Activated CD8-positive, alpha-beta T cell treated with anti-CD3 and anti-CD28 coated beads for 36 hours (primary cell): ENCODE measurements at regions not wholly inside any gene's neighbourhood (a gene's known extent, or its start where the extent isn't known, plus 50 kb on each side); places are given as distances from the start of the nearest gene placed in this dataset.

ENCODE experiments used
- ATAC-seq: fragments of 200-7000 bp; cut with Tn5 transposase; one replicate; pipeline ENCODE4 v1.10.0; 2021; ENCODE audit warnings: mild to moderate bottlenecking, moderate library complexity
- CTCF ChIA-PET: fragments of 350-600 bp; sonication (Branson Sonifier 250); formaldehyde crosslinking; loops from one replicate; lab custom pipeline; 2021; ENCODE audit warnings: antibody characterized with exemption; lab: Charles Lee
- POLR2A ChIA-PET: fragments of 350-600 bp; sonication (Branson Sonifier 250); formaldehyde crosslinking; loops from one replicate; lab custom pipeline; 2021; ENCODE audit warnings: antibody characterized with exemption; lab: Charles Lee
- DNase-seq: peaks from one replicate; pipeline ENCODE4 v3.0.0-alpha.2; 2020
- H3K27ac Mint-ChIP-seq: one replicate; pipeline ENCODE4 v1.8.0; 2021; ENCODE audit warnings: mild to moderate bottlenecking, mixed read lengths
- H3K27me3 Mint-ChIP-seq: one replicate; pipeline ENCODE4 v1.8.0; 2021; ENCODE audit warnings: mixed read lengths
- H3K36me3 Mint-ChIP-seq: one replicate; pipeline ENCODE4 v1.8.0; 2021; ENCODE audit warnings: low read depth, mixed read lengths
- H3K4me1 Mint-ChIP-seq: one replicate; pipeline ENCODE4 v1.8.0; 2021; ENCODE audit warnings: low read depth, mixed read lengths
- H3K4me3 Mint-ChIP-seq: one replicate; pipeline ENCODE4 v1.8.0; 2021; ENCODE audit warnings: mild to moderate bottlenecking, moderate library complexity, mixed read lengths
- H3K9me3 Mint-ChIP-seq: one replicate; pipeline ENCODE4 v1.8.0; 2021; ENCODE audit warnings: mixed read lengths
- CTCF ChIP-seq: fragments of 200-600 bp; IDR thresholded peaks from one replicate; pipeline ENCODE4 v1.8.0; 2022; ENCODE audit warnings: antibody characterized with exemption, mild to moderate bottlenecking
- intact Hi-C: fragments of 100-400 bp; cut with micrococcal nuclease; formaldehyde crosslinking; loops from one replicate; pipeline ENCODE4 v1.10.0; 2022

GRCh38 chr6:156519940-156520339 lies 257.2 kb upstream of the ARID1B start:
- Mint-ChIP-seq H3K9me3 (peaks cover 5% of the 10 kb centered on the region), H3K27me3 (peaks cover 2% of the 10 kb centered on the region), H3K36me3 (no peaks in the 10 kb centered on the region), H3K27ac (no peak overlapping the region), H3K4me1 (no peaks in the 10 kb centered on the region), H3K4me3 (no peak overlapping the region)
- POLR2A ChIA-PET = no interaction called here
- DNase-seq (no peak), ATAC-seq (no peak)
- CTCF ChIA-PET = no interaction called here
- TF ChIP-seq CTCF = no peak
- intact Hi-C loops = no loop called here

GRCh38 chr6:156517088-156517487 lies 260.1 kb upstream of the ARID1B start:
- CTCF ChIA-PET = no interaction called here
- no peak for DNase-seq
- peaks cover 4% of the 10 kb centered on the region for H3K27me3 Mint-ChIP-seq
- ATAC-seq = no peak
- no peaks in the 10 kb centered on the region for H3K36me3 Mint-ChIP-seq
- intact Hi-C loops = no loop called here
- H3K4me1 Mint-ChIP-seq = no peaks in the 10 kb centered on the region
- no peak for TF ChIP-seq CTCF
- POLR2A ChIA-PET = no interaction called here
- no peak overlapping the region for H3K27ac Mint-ChIP-seq
- no peak overlapping the region for H3K4me3 Mint-ChIP-seq
- H3K9me3 Mint-ChIP-seq = peaks cover 5% of the 10 kb centered on the region

- Mint-ChIP-seq H3K27ac (no peak overlapping the region), H3K4me1 (no peaks in the 10 kb centered on the region), H3K27me3 (peaks cover 4% of the 10 kb centered on the region), H3K9me3 (peaks cover 5% of the 10 kb centered on the region), H3K4me3 (no peak overlapping the region), H3K36me3 (no peaks in the 10 kb centered on the region)
- no peak for TF ChIP-seq CTCF
- intact Hi-C loops = no loop called here
- DNase-seq (no peak), ATAC-seq (no peak)
- POLR2A ChIA-PET = no interaction called here
- CTCF ChIA-PET = no interaction called here
Measured at GRCh38 chr6:156515242-156515641, 261.9 kb upstream of the ARID1B start.

GRCh38 chr6:156513504-156513903 lies 263.7 kb upstream of the ARID1B start:
- CTCF ChIA-PET = no interaction called here
- no peak overlapping the region for H3K4me3 Mint-ChIP-seq
- POLR2A ChIA-PET = no interaction called here

GRCh38 chr6:156511570-156511969 lies 265.6 kb upstream of the ARID1B start:
- H3K27me3 Mint-ChIP-seq = peaks cover 9% of the 10 kb centered on the region
- H3K4me1 Mint-ChIP-seq = no peaks in the 10 kb centered on the region
- no peak for TF ChIP-seq CTCF
- intact Hi-C loops = no loop called here
- no peaks in the 10 kb centered on the region for H3K9me3 Mint-ChIP-seq
- ChIA-PET POLR2A (no interaction called here), CTCF (no interaction called here)
- ATAC-seq = no peak
- H3K36me3 Mint-ChIP-seq = no peaks in the 10 kb centered on the region
- H3K4me3 Mint-ChIP-seq = no peak overlapping the region
- H3K27ac Mint-ChIP-seq = no peak overlapping the region
- DNase-seq = no peak

More at GRCh38 chr6:156513504-156513903, 263.7 kb upstream of the ARID1B start:
- Mint-ChIP-seq H3K36me3 (no peaks in the 10 kb centered on the region), H3K9me3 (peaks cover under 1% of the 10 kb centered on the region), H3K27me3 (peaks cover 7% of the 10 kb centered on the region), H3K27ac (no peak overlapping the region), H3K4me1 (no peaks in the 10 kb centered on the region)
- ATAC-seq (no peak), DNase-seq (no peak)
- intact Hi-C loops = no loop called here
- no peak for TF ChIP-seq CTCF
